Activated CD8-positive, alpha-beta T cell treated with anti-CD3 and anti-CD28 coated beads, Interleukin-2, amount 10 ng/mL, durations not matched to agents 7 days and 5 days (primary cell): ENCODE measurements at regions not wholly inside any gene's neighbourhood (a gene's known extent, or its start where the extent isn't known, plus 50 kb on each side); places are given as distances from the start of the nearest gene placed in this dataset.

Experiments used
- ATAC-seq: fragments of 150-1000 bp; cut with Tn5 transposase; one replicate; pipeline ENCODE4 v1.10.0; 2021; ENCODE audit warnings: moderate library complexity
- CTCF ChIA-PET: fragments of 350-600 bp; sonication (Branson Sonifier 250); formaldehyde crosslinking; loops from one replicate; lab custom pipeline; 2021; ENCODE audit warnings: antibody characterized with exemption; lab: Charles Lee
- POLR2A ChIA-PET: fragments of 350-600 bp; sonication (Branson Sonifier 250); formaldehyde crosslinking; loops from one replicate; lab custom pipeline; 2021; ENCODE audit warnings: antibody characterized with exemption; lab: Charles Lee
- DNase-seq: peaks from one replicate; pipeline ENCODE4 v3.0.0-alpha.2; 2020
- H3K27ac Mint-ChIP-seq: one replicate; pipeline ENCODE4 v1.8.0; 2021; ENCODE audit warnings: mild to moderate bottlenecking, mixed read lengths
- H3K27me3 Mint-ChIP-seq: one replicate; pipeline ENCODE4 v1.8.0; 2021; ENCODE audit warnings: low read depth, mixed read lengths
- H3K36me3 Mint-ChIP-seq: one replicate; pipeline ENCODE4 v1.8.0; 2021; ENCODE audit warnings: low read depth, mixed read lengths
- H3K4me1 Mint-ChIP-seq: one replicate; pipeline ENCODE4 v1.8.0; 2021; ENCODE audit warnings: low read depth, mixed read lengths
- H3K4me3 Mint-ChIP-seq: one replicate; pipeline ENCODE4 v1.8.0; 2021; ENCODE audit warnings: mild to moderate bottlenecking, mixed read lengths
- H3K9me3 Mint-ChIP-seq: one replicate; pipeline ENCODE4 v1.8.0; 2022; ENCODE audit warnings: mixed read lengths; ENCODE audit not compliant: insufficient read depth

- ATAC-seq (no peak), DNase-seq (no peak)
- Mint-ChIP-seq H3K4me1 (no peaks in the 10 kb centered on the region), H3K27me3 (peaks cover under 1% of the 10 kb centered on the region), H3K9me3 (peaks cover 2% of the 10 kb centered on the region), H3K4me3 (no peak overlapping the region), H3K27ac (no peak overlapping the region), H3K36me3 (no peaks in the 10 kb centered on the region)
- ChIA-PET POLR2A (no interaction called here), CTCF (no interaction called here)
Observed at GRCh38 chr16:16907089-16907488, 528.1 kb downstream of the NPIPA7 start.

GRCh38 chr16:16908077-16908476, 529.1 kb downstream of the NPIPA7 start:
- H3K27ac Mint-ChIP-seq = no peak overlapping the region
- POLR2A ChIA-PET = no interaction called here
- no peaks in the 10 kb centered on the region for H3K9me3 Mint-ChIP-seq
- H3K4me3 Mint-ChIP-seq = no peak overlapping the region
- H3K27me3 Mint-ChIP-seq = peaks cover 4% of the 10 kb centered on the region
- H3K4me1 Mint-ChIP-seq = no peaks in the 10 kb centered on the region
- DNase-seq = no peak
- CTCF ChIA-PET = no interaction called here
- H3K36me3 Mint-ChIP-seq = no peaks in the 10 kb centered on the region
- no peak for ATAC-seq

- no peak for ATAC-seq
Observed at GRCh38 chr16:16909126-16909525, 530.2 kb downstream of the NPIPA7 start.

GRCh38 chr16:16910666-16911065, 531.7 kb downstream of the NPIPA7 start:
- no peaks in the 10 kb centered on the region for H3K36me3 Mint-ChIP-seq
- H3K27ac Mint-ChIP-seq = no peak overlapping the region
- POLR2A ChIA-PET = no interaction called here
- no peak overlapping the region for H3K4me3 Mint-ChIP-seq
- DNase-seq (no peak), ATAC-seq (no peak)
- no peaks in the 10 kb centered on the region for H3K9me3 Mint-ChIP-seq
- peaks cover 4% of the 10 kb centered on the region for H3K27me3 Mint-ChIP-seq
- H3K4me1 Mint-ChIP-seq = no peaks in the 10 kb centered on the region
- CTCF ChIA-PET = no interaction called here

More at GRCh38 chr16:16909126-16909525, 530.2 kb downstream of the NPIPA7 start:
- Mint-ChIP-seq H3K4me1 (no peaks in the 10 kb centered on the region), H3K9me3 (no peaks in the 10 kb centered on the region), H3K4me3 (no peak overlapping the region), H3K27ac (no peak overlapping the region), H3K36me3 (no peaks in the 10 kb centered on the region), H3K27me3 (peaks cover 4% of the 10 kb centered on the region)
- CTCF ChIA-PET = no interaction called here
- no peak for DNase-seq
- POLR2A ChIA-PET = no interaction called here

- no peak for ATAC-seq
- no peaks in the 10 kb centered on the region for H3K4me1 Mint-ChIP-seq
- CTCF ChIA-PET = no interaction called here
Observed at GRCh38 chr16:16915771-16916170, 536.8 kb downstream of the NPIPA7 start.

GRCh38 chr16:16917191-16917785, 538.3 kb downstream of the NPIPA7 start:
- POLR2A ChIA-PET = no interaction called here
- H3K4me1 Mint-ChIP-seq = no peaks in the 10 kb centered on the region
- H3K27me3 Mint-ChIP-seq = peaks cover 1% of the 10 kb centered on the region
- ATAC-seq (no peak), DNase-seq (no peak)
- no peaks in the 10 kb centered on the region for H3K9me3 Mint-ChIP-seq
- H3K36me3 Mint-ChIP-seq = no peaks in the 10 kb centered on the region
- no peak overlapping the region for H3K4me3 Mint-ChIP-seq
- no peak overlapping the region for H3K27ac Mint-ChIP-seq
- CTCF ChIA-PET = no interaction called here

More at GRCh38 chr16:16915771-16916170, 536.8 kb downstream of the NPIPA7 start:
- Mint-ChIP-seq H3K9me3 (no peaks in the 10 kb centered on the region), H3K4me3 (no peak overlapping the region), H3K27me3 (peaks cover 4% of the 10 kb centered on the region), H3K27ac (no peak overlapping the region), H3K36me3 (no peaks in the 10 kb centered on the region)
- POLR2A ChIA-PET = no interaction called here
- no peak for DNase-seq

GRCh38 chr16:16923479-16923878, 544.5 kb downstream of the NPIPA7 start:
- Mint-ChIP-seq H3K27me3 (no peaks in the 10 kb centered on the region), H3K4me1 (no peaks in the 10 kb centered on the region), H3K27ac (no peak overlapping the region), H3K4me3 (no peak overlapping the region), H3K36me3 (no peaks in the 10 kb centered on the region), H3K9me3 (no peaks in the 10 kb centered on the region)
- DNase-seq (no peak), ATAC-seq (no peak)
- ChIA-PET CTCF (interaction anchor here (1.1 kb wide), 1 partner anchor 62 kb away, joined by 3 read pairs; no protein-coding TSS in a partner anchor), POLR2A (interaction anchor here (0.8 kb wide), 1 partner anchor 72 kb away, joined by 3 read pairs; no protein-coding TSS in a partner anchor)

GRCh38 chr16:16924613-16925012, 545.7 kb downstream of the NPIPA7 start:
- DNase-seq (no peak), ATAC-seq (no peak)
- ChIA-PET POLR2A (no interaction called here), CTCF (no interaction called here)
- no peaks in the 10 kb centered on the region for H3K4me1 Mint-ChIP-seq
- no peaks in the 10 kb centered on the region for H3K36me3 Mint-ChIP-seq
- H3K27me3 Mint-ChIP-seq = no peaks in the 10 kb centered on the region
- H3K9me3 Mint-ChIP-seq = no peaks in the 10 kb centered on the region
- no peak overlapping the region for H3K4me3 Mint-ChIP-seq
- no peak overlapping the region for H3K27ac Mint-ChIP-seq

GRCh38 chr16:16925432-16925831, 545.3 kb downstream of the XYLT1 start:
- CTCF ChIA-PET = no interaction called here
- no peaks in the 10 kb centered on the region for H3K36me3 Mint-ChIP-seq
- no peak for DNase-seq
- no peaks in the 10 kb centered on the region for H3K4me1 Mint-ChIP-seq
- H3K27me3 Mint-ChIP-seq = no peaks in the 10 kb centered on the region
- no peaks in the 10 kb centered on the region for H3K9me3 Mint-ChIP-seq
- H3K27ac Mint-ChIP-seq = no peak overlapping the region
- no peak overlapping the region for H3K4me3 Mint-ChIP-seq
- POLR2A ChIA-PET = no interaction called here
- no peak for ATAC-seq

GRCh38 chr16:16928532-16929109, 542.1 kb downstream of the XYLT1 start:
- ATAC-seq (no peak), DNase-seq (no peak)
- Mint-ChIP-seq H3K36me3 (no peaks in the 10 kb centered on the region), H3K4me1 (no peaks in the 10 kb centered on the region), H3K9me3 (no peaks in the 10 kb centered on the region), H3K4me3 (no peak overlapping the region), H3K27ac (no peak overlapping the region), H3K27me3 (no peaks in the 10 kb centered on the region)
- ChIA-PET CTCF (no interaction called here), POLR2A (no interaction called here)

GRCh38 chr16:16930309-16931000, 540.3 kb downstream of the XYLT1 start:
- no peak overlapping the region for H3K27ac Mint-ChIP-seq
- no peaks in the 10 kb centered on the region for H3K27me3 Mint-ChIP-seq
- no peak overlapping the region for H3K4me3 Mint-ChIP-seq
- ChIA-PET POLR2A (no interaction called here), CTCF (no interaction called here)
- no peaks in the 10 kb centered on the region for H3K36me3 Mint-ChIP-seq
- no peaks in the 10 kb centered on the region for H3K9me3 Mint-ChIP-seq
- H3K4me1 Mint-ChIP-seq = no peaks in the 10 kb centered on the region
- DNase-seq (no peak), ATAC-seq (no peak)

GRCh38 chr16:16933861-16934260, 536.9 kb downstream of the XYLT1 start:
- Mint-ChIP-seq H3K4me1 (no peaks in the 10 kb centered on the region), H3K9me3 (no peaks in the 10 kb centered on the region), H3K27me3 (peaks cover 11% of the 10 kb centered on the region), H3K4me3 (no peak overlapping the region), H3K27ac (no peak overlapping the region), H3K36me3 (no peaks in the 10 kb centered on the region)
- ChIA-PET POLR2A (no interaction called here), CTCF (no interaction called here)
- DNase-seq (no peak), ATAC-seq (no peak)
